Neural progenitor cell (in vitro differentiated cells): ENCODE measurements at regions not wholly inside any gene's neighbourhood (a gene's known extent, or its start where the extent isn't known, plus 50 kb on each side); places are given as distances from the start of the nearest gene placed in this dataset.

ENCODE experiments used
- DNase-seq: peaks from one replicate; pipeline ENCODE4 v3.0.0-alpha.2; 2016; ENCODE audit warnings: low spot score
- H2AFZ ChIP-seq: fragments of 200-600 bp; sonication (generic); replicated peaks from 2 replicates; pipeline ENCODE4 v1.6.1; 2016; ENCODE audit warnings: antibody characterized with exemption
- H3F3A ChIP-seq: fragments of 200-600 bp; sonication (generic); 2 replicates; pipeline ENCODE4 v1.6.1; 2016; ENCODE audit warnings: antibody characterized with exemption, low read depth
- H3K27ac ChIP-seq: fragments of 200-600 bp; sonication (generic); 2 replicates; pipeline ENCODE4 v1.5.1; 2016; ENCODE audit warnings: mild to moderate bottlenecking
- H3K27me3 ChIP-seq: fragments of 200-600 bp; sonication (generic); 2 replicates; pipeline ENCODE4 v1.6.1; 2016; ENCODE audit warnings: mild to moderate bottlenecking, moderate library complexity
- H3K36me3 ChIP-seq: fragments of 200-600 bp; sonication (generic); 2 replicates; pipeline ENCODE4 v1.5.1; 2016
- H3K4me1 ChIP-seq: fragments of 200-600 bp; sonication (generic); 2 replicates; pipeline ENCODE4 v1.6.1; 2016; ENCODE audit warnings: mixed run types
- H3K4me2 ChIP-seq: fragments of 200-600 bp; sonication (generic); 2 replicates; pipeline ENCODE4 v1.6.1; 2016
- H3K4me3 ChIP-seq: fragments of 200-600 bp; sonication (generic); 2 replicates; pipeline ENCODE4 v1.5.1; 2016
- H3K79me2 ChIP-seq: fragments of 200-600 bp; sonication (generic); 2 replicates; pipeline ENCODE4 v1.6.1; 2016; ENCODE audit warnings: low read depth
- H3K9ac ChIP-seq: fragments of 200-600 bp; sonication (generic); 2 replicates; pipeline ENCODE4 v1.6.1; 2016
- H3K9me3 ChIP-seq: fragments of 200-600 bp; sonication (generic); 2 replicates; pipeline ENCODE4 v1.5.1; 2016; ENCODE audit warnings: low read depth
- H4K20me1 ChIP-seq: fragments of 200-600 bp; sonication (generic); 2 replicates; pipeline ENCODE4 v1.6.1; 2016; ENCODE audit warnings: low read depth
- H3K27ac Mint-ChIP-seq: 3 replicates; pipeline ENCODE4 v1.8.0; 2021; ENCODE audit warnings: mixed read lengths
- H3K27me3 Mint-ChIP-seq: 2 replicates; pipeline ENCODE4 v1.8.0; 2022; ENCODE audit warnings: low read depth, mild to moderate bottlenecking, inconsistent platforms, moderate library complexity, mixed read lengths; ENCODE audit not compliant: insufficient read depth
- H3K36me3 Mint-ChIP-seq: 3 replicates; pipeline ENCODE4 v1.8.0; 2021; ENCODE audit warnings: mixed read lengths
- H3K4me1 Mint-ChIP-seq: 3 replicates; pipeline ENCODE4 v1.8.0; 2021; ENCODE audit warnings: mixed read lengths
- H3K4me3 Mint-ChIP-seq: 3 replicates; pipeline ENCODE4 v1.8.0; 2021; ENCODE audit warnings: mild to moderate bottlenecking, moderate library complexity, mixed read lengths
- H3K9me3 Mint-ChIP-seq: 3 replicates; pipeline ENCODE4 v1.8.0; 2020; ENCODE audit warnings: mixed read lengths
- CTCF ChIP-seq: fragments of 200-600 bp; sonication (generic); IDR thresholded peaks from 2 replicates; pipeline ENCODE4 v1.5.1; 2017; ENCODE audit warnings: antibody characterized with exemption, mild to moderate bottlenecking
- EZH2 ChIP-seq: fragments of 200-600 bp; sonication (generic); IDR thresholded peaks from 2 replicates; pipeline ENCODE4 v1.6.1; 2017; ENCODE audit warnings: antibody characterized with exemption, mild to moderate bottlenecking, moderate library complexity
- EZH2phosphoT487 ChIP-seq: fragments of 200-600 bp; sonication (generic); IDR thresholded peaks from 2 replicates; pipeline ENCODE4 v1.6.1; 2017; ENCODE audit warnings: antibody characterized with exemption

GRCh38 chr14:26992403-26993115 is 394.7 kb upstream of the NOVA1 start:
- Histone ChIP-seq H3K4me2 (no peak overlapping the region), H3K27me3 (no peaks in the 10 kb centered on the region), H3K9ac (no peak overlapping the region), H3F3A (no peaks in the 10 kb centered on the region), H3K79me2 (no peaks in the 10 kb centered on the region), H3K4me1 (no peaks in the 10 kb centered on the region), H3K36me3 (no peaks in the 10 kb centered on the region), H3K9me3 (no peaks in the 10 kb centered on the region), H3K4me3 (no peak overlapping the region), H4K20me1 (no peaks in the 10 kb centered on the region), H2AFZ (no peak overlapping the region), H3K27ac (no peak overlapping the region)
- no peak overlapping the region for H3K4me3 Mint-ChIP-seq
- no peaks in the 10 kb centered on the region for H3K27me3 Mint-ChIP-seq
- DNase-seq: no peak
- no peaks in the 10 kb centered on the region for H3K36me3 Mint-ChIP-seq
- TF ChIP-seq EZH2phosphoT487: no peak
- no peak for TF ChIP-seq EZH2
- TF ChIP-seq CTCF: no peak
- H3K4me1 Mint-ChIP-seq: no peaks in the 10 kb centered on the region
- no peaks in the 10 kb centered on the region for H3K9me3 Mint-ChIP-seq
- H3K27ac Mint-ChIP-seq: no peak overlapping the region

GRCh38 chr14:26993556-26993955 is 395.7 kb upstream of the NOVA1 start:
- Mint-ChIP-seq H3K27me3 (no peaks in the 10 kb centered on the region), H3K27ac (no peak overlapping the region), H3K4me3 (no peak overlapping the region), H3K36me3 (no peaks in the 10 kb centered on the region), H3K9me3 (no peaks in the 10 kb centered on the region), H3K4me1 (no peaks in the 10 kb centered on the region)
- Histone ChIP-seq H3K36me3 (no peaks in the 10 kb centered on the region), H3K79me2 (no peaks in the 10 kb centered on the region), H3K4me2 (no peak overlapping the region), H3K9ac (no peak overlapping the region), H2AFZ (no peak overlapping the region), H3K27ac (no peak overlapping the region), H4K20me1 (no peaks in the 10 kb centered on the region), H3K4me1 (no peaks in the 10 kb centered on the region), H3K4me3 (no peak overlapping the region), H3F3A (no peaks in the 10 kb centered on the region), H3K27me3 (no peaks in the 10 kb centered on the region), H3K9me3 (no peaks in the 10 kb centered on the region)
- no peak for DNase-seq
- no peak for TF ChIP-seq EZH2phosphoT487
- TF ChIP-seq EZH2: no peak
- no peak for TF ChIP-seq CTCF

- no peaks in the 10 kb centered on the region for H3F3A ChIP-seq
- no peaks in the 10 kb centered on the region for H3K27me3 Mint-ChIP-seq
- no peaks in the 10 kb centered on the region for H3K4me1 Mint-ChIP-seq
Measured at GRCh38 chr14:26995301-26995700, 397.5 kb upstream of the NOVA1 start.

More at GRCh38 chr14:26995301-26995700, 397.5 kb upstream of the NOVA1 start:
- no peak overlapping the region for H3K9ac ChIP-seq
- H3K27me3 ChIP-seq: no peaks in the 10 kb centered on the region
- no peaks in the 10 kb centered on the region for H3K9me3 Mint-ChIP-seq
- H2AFZ ChIP-seq: no peak overlapping the region
- DNase-seq: no peak
- H3K27ac Mint-ChIP-seq: no peak overlapping the region
- TF ChIP-seq EZH2phosphoT487 (no peak), EZH2 (no peak), CTCF (no peak)
- H3K79me2 ChIP-seq: no peaks in the 10 kb centered on the region
- no peak overlapping the region for H3K4me3 ChIP-seq
- no peak overlapping the region for H3K4me3 Mint-ChIP-seq
- H3K9me3 ChIP-seq: no peaks in the 10 kb centered on the region
- H3K36me3 Mint-ChIP-seq: no peaks in the 10 kb centered on the region
- no peaks in the 10 kb centered on the region for H3K36me3 ChIP-seq
- H3K27ac ChIP-seq: no peak overlapping the region
- no peaks in the 10 kb centered on the region for H3K4me1 ChIP-seq
- H3K4me2 ChIP-seq: no peak overlapping the region
- H4K20me1 ChIP-seq: no peaks in the 10 kb centered on the region
